ENCODE measurements at regions not wholly inside any gene's neighbourhood (a gene's known extent, or its start where the extent isn't known, plus 50 kb on each side); places are given as distances from the start of the nearest gene placed in this dataset.

DNA sequence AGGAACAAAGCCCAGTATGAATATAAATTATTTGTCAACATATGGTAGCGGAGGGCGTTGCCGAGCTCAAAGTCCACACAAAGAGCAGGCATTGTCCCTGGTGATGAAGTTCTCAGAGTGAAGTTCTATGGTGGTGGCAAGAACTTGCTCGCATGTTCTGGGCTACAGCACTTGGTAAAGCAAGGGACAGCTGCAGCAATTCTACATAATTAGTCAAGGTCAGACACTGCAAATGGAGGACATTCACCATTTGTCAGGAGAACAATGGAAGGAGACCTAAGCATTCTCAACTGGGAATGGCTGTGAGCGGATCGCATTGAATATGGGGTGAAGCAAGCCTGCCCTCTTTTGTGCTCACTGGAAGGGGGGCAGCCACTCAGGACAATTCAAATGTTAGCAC lies 503.8 kb upstream of the ADAMTS16 start:
- WGBS, 5 donors, result 73 to 83% (median 74%) methylated on average over 6 of the region's 6 CpGs

GRCh38 chr5:4639946-4640345 lies 500.2 kb upstream of the ADAMTS16 start:
- Histone ChIP-seq H3K27ac (no peak overlapping the region), H3K4me3 (no peak overlapping the region), H3K36me3 (no peaks in the 10 kb centered on the region), H3K9me3 (peaks cover 0 to 22% (median 12%) of the 10 kb centered on the region in 4 donors), H3K27me3 (no peaks in the 10 kb centered on the region), H3K4me1 (no peaks in the 10 kb centered on the region)
- intact Hi-C loops (cut with DNase I; ENCODE audit: low total_unique reads), result no loop called here
- DNase-seq, result no peak
- 67 to 72% (median 70%) methylated on average over 11 of the region's 11 CpGs for WGBS, 5 donors
- TF ChIP-seq POLR2AphosphoS5 (IDR thresholded peaks at IDR 0.05), result no peak
- no peak for TF ChIP-seq CTCF (IDR thresholded peaks at IDR 0.05)
- no peak for TF ChIP-seq POLR2A (IDR thresholded peaks at IDR 0.05)
- no peak for TF ChIP-seq EP300 (IDR thresholded peaks at IDR 0.05)

More for the DNA sequence above, 503.8 kb upstream of the ADAMTS16 start:
- no peak overlapping the region for H3K4me3 ChIP-seq
- no peaks in the 10 kb centered on the region for H3K27me3 ChIP-seq
- no peaks in the 10 kb centered on the region for H3K36me3 ChIP-seq
- intact Hi-C loops (cut with DNase I; ENCODE audit: low total_unique reads), result no loop called here
- H3K9me3 ChIP-seq, result peaks cover 0 to 16% (median 2%) of the 10 kb centered on the region in 4 donors
- no peaks in the 10 kb centered on the region for H3K4me1 ChIP-seq
- TF ChIP-seq POLR2A (IDR thresholded peaks at IDR 0.05), result no peak
- no peak for TF ChIP-seq EP300 (IDR thresholded peaks at IDR 0.05)
- no peak for TF ChIP-seq CTCF (IDR thresholded peaks at IDR 0.05)
- no peak for TF ChIP-seq POLR2AphosphoS5 (IDR thresholded peaks at IDR 0.05)
- no peak for DNase-seq
- H3K27ac ChIP-seq, result no peak overlapping the region

- H3K27me3 ChIP-seq, result no peaks in the 10 kb centered on the region
- H3K4me3 ChIP-seq, result no peak overlapping the region
- TF ChIP-seq EP300 (IDR thresholded peaks at IDR 0.05) (no peak), CTCF (IDR thresholded peaks at IDR 0.05) (no peak), POLR2AphosphoS5 (IDR thresholded peaks at IDR 0.05) (no peak), POLR2A (IDR thresholded peaks at IDR 0.05) (no peak)
- no peaks in the 10 kb centered on the region for H3K36me3 ChIP-seq
- H3K4me1 ChIP-seq, result no peaks in the 10 kb centered on the region
- 52 to 74% (median 69%) methylated on average over 2 of the region's 2 CpGs for WGBS, 5 donors
- peak in 1 of 2 donors; percentile 44 for DNase-seq
- H3K9me3 ChIP-seq, result peaks cover 0 to 22% (median 12%) of the 10 kb centered on the region in 4 donors
- H3K27ac ChIP-seq, result no peak overlapping the region
- intact Hi-C loops (cut with DNase I; ENCODE audit: low total_unique reads), result no loop called here
Measured at GRCh38 chr5:4640795-4641194, 499.3 kb upstream of the ADAMTS16 start.

- intact Hi-C loops (cut with DNase I; ENCODE audit: low total_unique reads), result no loop called here
- Histone ChIP-seq H3K27ac (no peak overlapping the region), H3K4me1 (no peaks in the 10 kb centered on the region), H3K9me3 (peaks cover 0 to 22% (median 12%) of the 10 kb centered on the region in 4 donors), H3K36me3 (no peaks in the 10 kb centered on the region), H3K4me3 (no peak overlapping the region), H3K27me3 (no peaks in the 10 kb centered on the region)
- TF ChIP-seq POLR2AphosphoS5 (IDR thresholded peaks at IDR 0.05) (no peak), EP300 (IDR thresholded peaks at IDR 0.05) (no peak), POLR2A (IDR thresholded peaks at IDR 0.05) (no peak), CTCF (IDR thresholded peaks at IDR 0.05) (no peak)
- WGBS, 5 donors, result 89 to 97% (median 93%) methylated on average over 1 of the region's 1 CpG
- DNase-seq, result no peak
Measured at GRCh38 chr5:4642525-4642924, 497.6 kb upstream of the ADAMTS16 start.
